GM12891 (cell line): ENCODE measurements at regions not wholly inside any gene's neighbourhood (a gene's known extent, or its start where the extent isn't known, plus 50 kb on each side); places are given as distances from the start of the nearest gene placed in this dataset.

ENCODE experiments used
- POLR2A ChIP-seq: IDR thresholded peaks from 2 replicates; pipeline ENCODE4 v1.6.1; 2011; ENCODE audit warnings: low read depth, low read length, control low read depth
- TAF1 ChIP-seq: IDR thresholded peaks from 2 replicates; pipeline ENCODE4 v1.6.1; 2011; ENCODE audit warnings: low read depth, low read length, control low read depth

DNA sequence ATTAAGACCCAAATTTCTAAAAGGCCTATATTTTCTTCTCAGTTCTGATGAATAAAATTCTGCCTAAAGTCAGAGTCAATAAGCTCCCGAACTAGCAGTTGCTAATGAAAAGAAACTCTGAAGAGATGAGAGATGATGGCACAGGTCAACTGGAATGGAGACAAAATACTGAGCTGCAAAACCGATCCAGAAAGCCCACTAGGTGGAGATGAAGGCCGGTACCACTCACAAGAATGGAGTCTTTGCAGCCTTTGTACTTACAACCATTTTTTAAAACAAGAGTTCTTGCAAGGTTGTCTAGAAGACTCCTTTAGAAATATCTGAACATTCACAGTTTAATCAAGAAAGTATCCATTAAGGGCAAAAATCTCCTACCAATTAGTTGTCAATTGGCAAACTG, 119.9 kb upstream of the TJP1 start:
- TF ChIP-seq POLR2A (no peak), TAF1 (no peak)
